Common myeloid progenitor, CD34-positive (primary cell): ENCODE measurements at regions not wholly inside any gene's neighbourhood (a gene's known extent, or its start where the extent isn't known, plus 50 kb on each side); places are given as distances from the start of the nearest gene placed in this dataset.

Source experiments
- CTCF ChIA-PET: fragments of 350-600 bp; sonication (Branson Sonifier 250); formaldehyde crosslinking; loops from one replicate; lab custom pipeline; 2021; ENCODE audit warnings: antibody characterized with exemption; lab: Charles Lee
- POLR2A ChIA-PET: fragments of 350-600 bp; sonication (Branson Sonifier 250); formaldehyde crosslinking; loops from one replicate; lab custom pipeline; 2021; ENCODE audit warnings: antibody characterized with exemption; lab: Charles Lee
- DNase-seq, 3 donors: peaks; one replicate each; pipeline versions ENCODE4 v3.0.0 to v3.0.0-alpha.2; 2013
- H3K27ac ChIP-seq, 2 experiments: 1 replicate in 1 of 2; 2 replicates in 1 of 2; pipeline ENCODE4 v1.7.0; 2013; ENCODE audit warnings: inconsistent platforms in 2 of 2, low read length in 2 of 2, mild to moderate bottlenecking in 2 of 2, low read depth in 1 of 2, moderate library complexity in 1 of 2; ENCODE audit not compliant: severe bottlenecking in 2 of 2, insufficient read depth in 1 of 2, poor library complexity in 1 of 2
- H3K27me3 ChIP-seq, 5 experiments: replicated peaks in 2 of 5; 1 replicate in 3 of 5; 2 replicates in 2 of 5; pipeline versions ENCODE4 v1.6.1 to v1.7.0; 2013; ENCODE audit warnings: low read length in 4 of 5, mild to moderate bottlenecking in 2 of 5, moderate library complexity in 2 of 5, inconsistent platforms in 1 of 5; ENCODE audit not compliant: insufficient read depth in 5 of 5, control insufficient read depth in 4 of 5
- H3K36me3 ChIP-seq, 4 experiments: 1 replicate in 2 of 4; 2 replicates in 2 of 4; pipeline versions ENCODE4 v1.6.1 to v1.7.0; 2013; ENCODE audit warnings: low read length in 3 of 4, control low read depth in 1 of 4, mild to moderate bottlenecking in 1 of 4; ENCODE audit not compliant: control insufficient read depth in 4 of 4, insufficient read depth in 4 of 4
- H3K4me1 ChIP-seq, 4 experiments: 1 replicate in 3 of 4; 2 replicates in 1 of 4; pipeline versions ENCODE4 v1.6.1 to v1.7.1; 2013; ENCODE audit warnings: low read length in 3 of 4, mild to moderate bottlenecking in 3 of 4, control low read depth in 1 of 4, inconsistent platforms in 1 of 4, moderate library complexity in 1 of 4; ENCODE audit not compliant: control insufficient read depth in 4 of 4, insufficient read depth in 4 of 4; ENCODE audit errors: control extremely low read depth in 1 of 4
- H3K4me3 ChIP-seq, 7 experiments: 1 replicate in 4 of 7; 2 replicates in 3 of 7; pipeline versions ENCODE4 v1.5.1 to v1.7.0; 2013; ENCODE audit warnings: mild to moderate bottlenecking in 7 of 7, low read length in 6 of 7, moderate library complexity in 6 of 7, inconsistent platforms in 2 of 7, low read depth in 2 of 7, control low read depth in 1 of 7; ENCODE audit not compliant: insufficient read depth in 4 of 7, control insufficient read depth in 1 of 7; ENCODE audit errors: extremely low read depth in 1 of 7
- H3K9me3 ChIP-seq, 5 experiments: 1 replicate in 4 of 5; 2 replicates in 1 of 5; pipeline versions ENCODE4 v1.6.1 to v1.7.1; 2013; ENCODE audit warnings: low read length in 4 of 5, mild to moderate bottlenecking in 2 of 5, inconsistent platforms in 1 of 5, low read depth in 1 of 5, moderate library complexity in 1 of 5; ENCODE audit not compliant: control insufficient read depth in 4 of 5, insufficient read depth in 2 of 5; ENCODE audit errors: control extremely low read depth in 1 of 5
- WGBS: methylation state at CpG from one replicate; pipeline ENCODE4 v1.1.5; 2013; ENCODE audit not compliant: insufficient coverage; 5-methylcytosine and 5-hydroxymethylcytosine counted together

- no peaks in the 10 kb centered on the region for H3K9me3 ChIP-seq
- no peak for DNase-seq
- WGBS = 77% methylated on average over 12 of the region's 12 CpGs
- peaks cover 0 to 4% (median 0%) of the 10 kb centered on the region in 5 experiments for H3K27me3 ChIP-seq
- POLR2A ChIA-PET = no interaction called here
- no peaks in the 10 kb centered on the region for H3K36me3 ChIP-seq
- no peak overlapping the region for H3K27ac ChIP-seq
- no peak overlapping the region for H3K4me3 ChIP-seq
- H3K4me1 ChIP-seq = no peaks in the 10 kb centered on the region
- CTCF ChIA-PET = no interaction called here
Measured at GRCh38 chr14:98959958-98960616, 311.9 kb downstream of the BCL11B start.

GRCh38 chr14:98960617-98961013 is 311.4 kb downstream of the BCL11B start:
- POLR2A ChIA-PET = no interaction called here
- no peak overlapping the region for H3K27ac ChIP-seq
- H3K36me3 ChIP-seq = no peaks in the 10 kb centered on the region
- H3K9me3 ChIP-seq = no peaks in the 10 kb centered on the region
- H3K4me3 ChIP-seq = no peak overlapping the region
- H3K4me1 ChIP-seq = no peaks in the 10 kb centered on the region
- no peak for DNase-seq
- peaks cover 0 to 4% (median 0%) of the 10 kb centered on the region in 5 experiments for H3K27me3 ChIP-seq
- 96% methylated on average over 5 of the region's 7 CpGs for WGBS
- CTCF ChIA-PET = no interaction called here

- Histone ChIP-seq H3K4me3 (no peak overlapping the region), H3K4me1 (no peaks in the 10 kb centered on the region)
- 100% methylated on average over 1 of the region's 4 CpGs for WGBS
Measured at GRCh38 chr14:98961191-98961590, 310.8 kb downstream of the BCL11B start.

GRCh38 chr14:98962118-98962517 is 309.9 kb downstream of the BCL11B start:
- Histone ChIP-seq H3K9me3 (no peaks in the 10 kb centered on the region), H3K4me1 (no peaks in the 10 kb centered on the region), H3K4me3 (no peak overlapping the region), H3K27me3 (peaks cover 0 to 4% (median 0%) of the 10 kb centered on the region in 5 experiments), H3K36me3 (no peaks in the 10 kb centered on the region), H3K27ac (no peak overlapping the region)
- 98% methylated on average over 11 of the region's 12 CpGs for WGBS
- POLR2A ChIA-PET = no interaction called here
- CTCF ChIA-PET = no interaction called here
- DNase-seq = no peak

More at GRCh38 chr14:98961191-98961590, 310.8 kb downstream of the BCL11B start:
- ChIA-PET POLR2A (no interaction called here), CTCF (no interaction called here)
- H3K27me3 ChIP-seq = peaks cover 0 to 4% (median 0%) of the 10 kb centered on the region in 5 experiments
- no peaks in the 10 kb centered on the region for H3K9me3 ChIP-seq
- DNase-seq = no peak
- H3K36me3 ChIP-seq = no peaks in the 10 kb centered on the region
- no peak overlapping the region for H3K27ac ChIP-seq

GRCh38 chr14:98963610-98964009 is 308.4 kb downstream of the BCL11B start:
- CTCF ChIA-PET = no interaction called here
- H3K27ac ChIP-seq = no peak overlapping the region
- WGBS = 82% methylated on average over 2 of the region's 2 CpGs
- H3K4me1 ChIP-seq = no peaks in the 10 kb centered on the region
- no peak for DNase-seq
- no peaks in the 10 kb centered on the region for H3K9me3 ChIP-seq
- H3K36me3 ChIP-seq = no peaks in the 10 kb centered on the region
- peaks cover 0 to 4% (median 0%) of the 10 kb centered on the region in 5 experiments for H3K27me3 ChIP-seq
- POLR2A ChIA-PET = no interaction called here
- H3K4me3 ChIP-seq = no peak overlapping the region

- POLR2A ChIA-PET = no interaction called here
- no peaks in the 10 kb centered on the region for H3K36me3 ChIP-seq
- H3K27ac ChIP-seq = no peak overlapping the region
- H3K27me3 ChIP-seq = peaks cover 0 to 4% (median 0%) of the 10 kb centered on the region in 5 experiments
- no peaks in the 10 kb centered on the region for H3K9me3 ChIP-seq
- no peak for DNase-seq
- H3K4me1 ChIP-seq = no peaks in the 10 kb centered on the region
- no peak overlapping the region for H3K4me3 ChIP-seq
- WGBS = 65% methylated on average over 5 of the region's 7 CpGs
- CTCF ChIA-PET = no interaction called here
Measured at GRCh38 chr14:98964171-98964570, 307.8 kb downstream of the BCL11B start.

GRCh38 chr14:98965076-98965475 is 306.9 kb downstream of the BCL11B start:
- Histone ChIP-seq H3K27me3 (peaks cover 0 to 4% (median 0%) of the 10 kb centered on the region in 5 experiments), H3K36me3 (no peaks in the 10 kb centered on the region), H3K4me1 (no peaks in the 10 kb centered on the region), H3K27ac (no peak overlapping the region), H3K9me3 (no peaks in the 10 kb centered on the region), H3K4me3 (no peak overlapping the region)
- CTCF ChIA-PET = no interaction called here
- 80% methylated on average over 4 of the region's 5 CpGs for WGBS
- POLR2A ChIA-PET = no interaction called here
- no peak for DNase-seq
